ENCODE measurements at regions not wholly inside any gene's neighbourhood (a gene's known extent, or its start where the extent isn't known, plus 50 kb on each side); places are given as distances from the start of the nearest gene placed in this dataset.

GRCh38 chr6:82687855-82688254, 324.2 kb downstream of the TPBG start:
- TF ChIP-seq, protein P1, sequence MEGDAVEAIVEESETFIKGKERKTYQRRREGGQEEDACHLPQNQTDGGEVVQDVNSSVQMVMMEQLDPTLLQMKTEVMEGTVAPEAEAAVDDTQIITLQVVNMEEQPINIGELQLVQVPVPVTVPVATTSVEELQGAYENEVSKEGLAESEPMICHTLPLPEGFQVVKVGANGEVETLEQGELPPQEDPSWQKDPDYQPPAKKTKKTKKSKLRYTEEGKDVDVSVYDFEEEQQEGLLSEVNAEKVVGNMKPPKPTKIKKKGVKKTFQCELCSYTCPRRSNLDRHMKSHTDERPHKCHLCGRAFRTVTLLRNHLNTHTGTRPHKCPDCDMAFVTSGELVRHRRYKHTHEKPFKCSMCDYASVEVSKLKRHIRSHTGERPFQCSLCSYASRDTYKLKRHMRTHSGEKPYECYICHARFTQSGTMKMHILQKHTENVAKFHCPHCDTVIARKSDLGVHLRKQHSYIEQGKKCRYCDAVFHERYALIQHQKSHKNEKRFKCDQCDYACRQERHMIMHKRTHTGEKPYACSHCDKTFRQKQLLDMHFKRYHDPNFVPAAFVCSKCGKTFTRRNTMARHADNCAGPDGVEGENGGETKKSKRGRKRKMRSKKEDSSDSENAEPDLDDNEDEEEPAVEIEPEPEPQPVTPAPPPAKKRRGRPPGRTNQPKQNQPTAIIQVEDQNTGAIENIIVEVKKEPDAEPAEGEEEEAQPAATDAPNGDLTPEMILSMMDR (IDR thresholded peaks at IDR 0.05) = no peak

DNA sequence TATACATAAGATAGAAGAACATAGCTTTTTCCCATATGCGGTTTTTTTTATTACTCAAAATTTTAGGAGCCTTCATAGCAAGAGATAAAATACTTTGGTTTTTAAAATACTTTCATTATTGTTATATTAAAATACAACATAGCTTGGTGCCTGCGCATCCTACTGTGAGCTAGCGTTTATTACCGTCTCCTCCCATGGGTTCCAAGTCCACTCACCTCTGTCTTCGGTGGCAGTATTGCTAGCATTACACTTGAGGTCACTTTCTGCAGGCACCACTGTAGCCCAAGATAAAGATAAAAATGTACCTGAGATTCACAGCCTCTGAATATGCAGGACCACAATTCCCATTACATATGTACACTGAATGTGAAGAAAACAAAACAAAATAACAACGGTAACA, 326.7 kb downstream of the TPBG start:
- TF ChIP-seq, protein P1 (IDR thresholded peaks at IDR 0.05) = no peak

DNA sequence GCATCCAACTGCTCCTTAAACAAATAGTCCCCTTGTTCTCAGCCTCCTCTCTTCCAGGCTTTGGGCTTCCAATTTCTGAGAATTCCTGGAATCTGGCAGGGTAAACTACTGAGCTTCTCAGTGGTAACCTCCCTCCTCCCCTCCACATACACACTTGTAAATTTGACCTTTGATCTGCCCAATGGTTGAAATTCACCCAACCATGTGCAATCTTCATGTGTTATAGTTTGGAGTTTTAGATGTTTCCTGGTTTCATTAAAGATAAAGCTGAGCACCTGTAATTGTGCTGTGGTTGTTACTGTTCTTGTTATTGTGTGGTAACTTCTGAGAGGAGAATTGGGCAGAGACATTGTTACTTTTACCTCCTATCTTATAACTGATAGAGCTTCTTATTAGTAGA, 328.4 kb downstream of the TPBG start:
- TF ChIP-seq, protein P1 (IDR thresholded peaks at IDR 0.05) = no peak

- TF ChIP-seq, protein P1 (IDR thresholded peaks at IDR 0.05) = no peak
These were observed 329.5 kb downstream of the TPBG start for GRCh38 chr6:82693094-82693493.

GRCh38 chr6:82701341-82701740, 337.7 kb downstream of the TPBG start:
- TF ChIP-seq, protein P1 (IDR thresholded peaks at IDR 0.05) = no peak

DNA sequence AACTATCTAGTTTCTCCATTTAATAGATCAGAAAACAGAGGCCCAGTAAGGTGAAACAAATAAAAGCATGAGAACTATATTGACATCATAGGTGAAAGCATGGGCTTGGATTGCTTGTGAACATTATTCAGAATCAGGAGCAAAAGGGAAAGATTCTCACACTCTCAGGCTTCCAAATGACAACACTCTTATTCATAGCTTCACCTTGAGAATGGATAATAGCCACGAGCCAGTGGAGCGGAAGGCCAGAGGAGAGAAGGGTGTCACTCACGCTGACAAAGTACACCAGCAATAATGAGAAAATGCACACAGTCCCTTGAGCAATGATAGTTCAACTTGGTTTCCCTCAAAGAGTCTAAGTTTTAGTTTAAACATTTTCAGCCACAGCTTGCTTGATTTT, 339.0 kb downstream of the TPBG start:
- TF ChIP-seq, protein P1 (IDR thresholded peaks at IDR 0.05) = no peak

GRCh38 chr6:82703230-82703629, 339.6 kb downstream of the TPBG start:
- TF ChIP-seq, protein P1 (IDR thresholded peaks at IDR 0.05) = no peak

- TF ChIP-seq, protein P1 (IDR thresholded peaks at IDR 0.05) = no peak
These were observed 340.4 kb downstream of the TPBG start for GRCh38 chr6:82704045-82704444.
